Skeletal muscle tissue (tissue), 3 donors: ENCODE measurements at regions not wholly inside any gene's neighbourhood (a gene's known extent, or its start where the extent isn't known, plus 50 kb on each side); places are given as distances from the start of the nearest gene placed in this dataset.

Experiments
- H3K27ac ChIP-seq: one replicate; pipeline ENCODE4 v1.7.0; 2013; ENCODE audit warnings: mild to moderate bottlenecking, low read depth, low read length, inconsistent platforms
- H3K27me3 ChIP-seq, 3 donors: one replicate each; pipeline ENCODE4 v1.7.0; 2013; ENCODE audit warnings: low read length in 3 of 3; ENCODE audit not compliant: control insufficient read depth in 3 of 3, insufficient read depth in 3 of 3
- H3K36me3 ChIP-seq, 3 donors: one replicate each; pipeline ENCODE4 v1.7.0; 2013; ENCODE audit warnings: low read length in 3 of 3; ENCODE audit not compliant: control insufficient read depth in 3 of 3, insufficient read depth in 3 of 3
- H3K4me1 ChIP-seq, 3 donors: one replicate each; pipeline ENCODE4 v1.7.0; 2013; ENCODE audit warnings: low read length in 3 of 3, mild to moderate bottlenecking in 3 of 3; ENCODE audit not compliant: control insufficient read depth in 3 of 3, insufficient read depth in 3 of 3
- H3K4me3 ChIP-seq, 3 donors: one replicate each; pipeline ENCODE4 v1.7.0; 2013; ENCODE audit warnings: low read length in 3 of 3
- H3K9ac ChIP-seq, 3 donors: one replicate each; pipeline ENCODE4 v1.7.0; 2013; ENCODE audit warnings: low read length in 3 of 3, mild to moderate bottlenecking in 3 of 3, moderate library complexity in 2 of 3, low read depth in 1 of 3
- H3K9me3 ChIP-seq, 3 donors: one replicate each; pipeline ENCODE4 v1.7.0; 2013; ENCODE audit warnings: low read length in 3 of 3; ENCODE audit not compliant: control insufficient read depth in 3 of 3
- donor health status: Osteomylitis.

DNA sequence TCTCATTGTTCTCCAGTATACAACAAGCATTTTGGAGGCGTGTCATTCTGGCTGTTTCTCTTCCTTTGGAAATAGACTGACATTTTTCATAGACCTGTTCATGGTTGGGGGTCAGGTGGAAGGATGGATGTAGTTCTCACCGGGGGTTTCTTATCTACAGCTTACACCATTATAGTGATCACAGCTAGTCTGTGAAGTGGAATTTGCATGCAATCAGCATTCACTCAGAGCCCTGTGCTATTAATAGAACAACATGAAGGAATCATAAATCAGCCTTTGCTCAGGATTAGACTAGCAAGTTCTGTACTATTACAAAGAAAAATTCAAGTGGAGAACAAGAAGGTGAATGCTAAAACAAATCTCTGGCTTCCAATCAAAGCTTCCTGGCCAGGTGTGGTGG, 132.6 kb upstream of the PUDP start:
- Histone ChIP-seq H3K9ac (no peak overlapping the region), H3K27me3 (no peaks in the 10 kb centered on the region), H3K4me1 (peaks cover 0 to 11% (median 0%) of the 10 kb centered on the region in 3 donors), H3K9me3 (no peaks in the 10 kb centered on the region), H3K4me3 (no peak overlapping the region), H3K27ac (no peak overlapping the region), H3K36me3 (no peaks in the 10 kb centered on the region)

DNA sequence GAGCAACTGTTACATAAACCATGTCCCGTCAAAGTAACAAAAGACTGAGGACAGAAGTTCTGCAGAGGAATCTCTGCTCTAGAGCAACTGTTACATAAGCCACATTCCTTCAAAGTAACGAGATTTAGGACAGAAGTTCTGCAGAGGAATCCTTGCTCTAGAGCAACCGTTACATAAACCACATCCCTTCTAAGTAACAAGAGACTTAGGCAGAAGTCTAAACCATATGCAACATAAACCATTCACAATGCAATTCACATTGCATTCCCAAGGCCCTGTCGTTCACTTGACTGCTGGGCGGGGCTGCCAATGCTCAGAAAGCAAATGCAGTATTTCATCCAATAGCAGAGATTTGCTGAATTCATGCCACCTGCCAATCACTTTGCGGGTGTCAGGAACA, 124.4 kb upstream of the PUDP start:
- no peaks in the 10 kb centered on the region for H3K27me3 ChIP-seq
- H3K9me3 ChIP-seq = no peaks in the 10 kb centered on the region
- no peak overlapping the region for H3K27ac ChIP-seq
- H3K9ac ChIP-seq = no peak overlapping the region
- no peaks in the 10 kb centered on the region for H3K4me1 ChIP-seq
- H3K4me3 ChIP-seq = no peak overlapping the region
- H3K36me3 ChIP-seq = no peaks in the 10 kb centered on the region

DNA sequence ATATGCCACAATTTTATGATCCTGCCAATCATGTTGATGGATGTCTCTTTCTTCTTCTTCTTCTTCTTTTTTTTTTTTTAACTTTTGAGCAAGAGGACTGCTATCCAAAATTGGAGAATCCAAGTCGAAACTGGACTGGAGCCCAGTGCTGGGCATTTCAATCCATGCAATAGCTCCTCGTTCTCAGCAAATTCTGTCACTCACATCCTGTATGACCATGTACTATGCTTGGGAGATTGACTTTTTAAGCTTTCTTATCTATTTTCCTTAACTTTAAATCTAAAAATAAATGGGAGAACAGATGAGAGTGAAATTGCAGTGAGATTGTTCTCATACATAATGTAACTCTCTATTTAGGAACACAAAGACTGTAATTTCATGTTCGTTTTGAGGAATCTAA, 123.0 kb upstream of the PUDP start:
- Histone ChIP-seq H3K27ac (no peak overlapping the region), H3K9ac (no peak overlapping the region), H3K4me1 (no peaks in the 10 kb centered on the region), H3K27me3 (no peaks in the 10 kb centered on the region), H3K36me3 (no peaks in the 10 kb centered on the region), H3K9me3 (no peaks in the 10 kb centered on the region), H3K4me3 (no peak overlapping the region)

DNA sequence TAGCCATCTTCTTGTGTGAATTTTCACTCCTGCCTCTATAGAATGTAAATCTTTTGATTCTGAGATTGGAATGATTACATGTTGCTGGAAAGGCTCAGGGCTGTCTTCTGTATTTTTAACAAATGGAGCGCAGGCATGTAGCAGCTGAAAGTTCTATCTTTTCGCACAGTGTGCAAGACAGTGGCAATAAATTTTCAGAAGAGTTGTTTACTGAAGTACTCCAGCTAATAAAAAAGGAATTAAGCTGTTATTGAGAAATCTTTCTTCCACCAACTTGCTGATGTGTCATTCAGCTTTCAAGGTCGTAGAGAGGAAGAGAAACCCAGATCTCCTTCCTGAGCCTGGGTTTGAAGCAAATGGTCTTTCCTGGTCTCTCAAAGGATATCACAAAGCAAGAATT, 122.0 kb upstream of the PUDP start:
- H3K9me3 ChIP-seq = no peaks in the 10 kb centered on the region
- H3K4me1 ChIP-seq = no peaks in the 10 kb centered on the region
- no peaks in the 10 kb centered on the region for H3K27me3 ChIP-seq
- no peak overlapping the region for H3K4me3 ChIP-seq
- H3K27ac ChIP-seq = no peak overlapping the region
- H3K36me3 ChIP-seq = no peaks in the 10 kb centered on the region
- no peak overlapping the region for H3K9ac ChIP-seq

DNA sequence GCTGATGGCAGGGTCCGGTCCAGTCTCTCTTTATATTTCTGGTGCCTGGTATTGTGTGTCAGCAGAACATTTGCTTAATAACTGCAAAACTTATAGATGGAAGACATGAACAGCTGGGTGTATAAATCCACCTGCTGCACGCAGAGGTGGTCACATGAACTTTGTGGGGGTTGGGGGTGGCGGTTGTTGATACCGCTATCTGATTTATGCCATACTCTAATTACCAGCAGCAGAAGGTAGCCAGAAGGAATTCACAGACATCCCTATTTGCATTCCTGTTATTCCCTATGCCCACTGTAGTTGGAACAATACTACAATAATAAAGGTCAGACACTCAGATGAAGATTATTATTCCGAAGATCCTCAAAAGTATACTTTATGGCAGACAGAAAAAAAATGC, 121.6 kb upstream of the PUDP start:
- Histone ChIP-seq H3K4me3 (no peak overlapping the region), H3K9me3 (no peaks in the 10 kb centered on the region), H3K27me3 (no peaks in the 10 kb centered on the region), H3K9ac (no peak overlapping the region), H3K27ac (no peak overlapping the region), H3K4me1 (no peaks in the 10 kb centered on the region), H3K36me3 (no peaks in the 10 kb centered on the region)

DNA sequence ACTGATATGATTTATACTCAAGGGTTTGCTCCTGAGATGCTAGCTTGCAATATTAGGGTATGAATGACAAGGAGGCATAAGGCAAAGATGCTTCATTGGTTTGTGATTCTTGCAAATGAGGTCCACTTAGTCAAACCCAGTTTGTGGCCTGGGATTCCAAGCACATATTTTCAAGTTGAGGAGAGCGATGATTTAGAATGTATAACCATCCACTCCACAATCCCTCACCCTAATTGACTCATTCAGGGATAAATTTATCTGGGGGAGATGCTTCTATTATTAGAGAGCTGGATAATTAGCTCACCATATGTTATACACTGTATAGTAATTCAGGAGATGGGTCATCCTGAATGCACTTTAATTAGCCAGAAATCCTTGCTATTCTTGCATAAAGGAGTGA, 118.3 kb upstream of the PUDP start:
- Histone ChIP-seq H3K4me1 (no peaks in the 10 kb centered on the region), H3K4me3 (no peak overlapping the region), H3K9ac (no peak overlapping the region), H3K27me3 (no peaks in the 10 kb centered on the region), H3K36me3 (no peaks in the 10 kb centered on the region), H3K9me3 (no peaks in the 10 kb centered on the region), H3K27ac (no peak overlapping the region)

DNA sequence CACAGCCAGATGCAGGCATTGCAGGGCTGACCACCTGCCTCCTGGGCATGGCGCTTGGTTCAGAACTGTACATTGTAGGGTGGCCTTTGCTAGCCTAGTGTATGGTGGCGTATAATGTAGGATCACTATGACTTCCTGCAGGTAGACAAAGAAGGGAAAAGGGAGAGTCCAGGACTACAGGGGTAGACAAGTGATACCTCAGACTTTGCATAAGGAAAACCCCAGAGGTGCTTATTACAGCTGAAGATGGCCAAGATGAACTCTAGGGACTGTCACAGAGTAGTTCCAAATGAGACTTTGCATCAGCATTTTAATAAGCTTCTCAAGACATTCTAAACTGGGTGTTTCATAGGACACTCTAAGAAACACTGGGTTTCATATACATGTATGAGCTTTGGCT, 116.4 kb upstream of the PUDP start:
- Histone ChIP-seq H3K9me3 (no peaks in the 10 kb centered on the region), H3K4me3 (no peak overlapping the region), H3K36me3 (peaks cover 0 to 2% (median 0%) of the 10 kb centered on the region in 3 donors), H3K4me1 (no peaks in the 10 kb centered on the region), H3K9ac (no peak overlapping the region), H3K27me3 (no peaks in the 10 kb centered on the region), H3K27ac (no peak overlapping the region)

DNA sequence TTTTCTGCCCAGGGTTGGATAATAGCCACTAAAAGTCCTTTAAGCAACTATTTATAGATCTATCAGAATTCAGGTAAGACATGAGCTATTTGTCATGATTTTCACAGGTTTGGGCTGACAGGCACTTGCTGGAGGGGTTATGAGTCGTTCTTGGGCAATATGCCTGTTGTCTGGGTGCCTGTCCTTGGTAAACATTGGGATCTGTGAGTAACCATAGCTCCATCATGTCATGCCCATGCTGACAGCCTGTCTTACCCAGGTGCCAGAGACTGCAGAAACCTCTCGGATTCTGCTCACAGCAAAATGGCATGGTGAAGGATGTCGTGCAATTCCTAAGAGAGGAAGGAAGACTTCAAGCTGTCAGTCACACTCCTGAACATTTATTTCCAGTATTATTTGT, 116.0 kb upstream of the PUDP start:
- Histone ChIP-seq H3K9ac (no peak overlapping the region), H3K27me3 (no peaks in the 10 kb centered on the region), H3K9me3 (no peaks in the 10 kb centered on the region), H3K27ac (no peak overlapping the region), H3K4me3 (no peak overlapping the region), H3K4me1 (no peaks in the 10 kb centered on the region), H3K36me3 (peaks cover 0 to 6% (median 0%) of the 10 kb centered on the region in 3 donors)

DNA sequence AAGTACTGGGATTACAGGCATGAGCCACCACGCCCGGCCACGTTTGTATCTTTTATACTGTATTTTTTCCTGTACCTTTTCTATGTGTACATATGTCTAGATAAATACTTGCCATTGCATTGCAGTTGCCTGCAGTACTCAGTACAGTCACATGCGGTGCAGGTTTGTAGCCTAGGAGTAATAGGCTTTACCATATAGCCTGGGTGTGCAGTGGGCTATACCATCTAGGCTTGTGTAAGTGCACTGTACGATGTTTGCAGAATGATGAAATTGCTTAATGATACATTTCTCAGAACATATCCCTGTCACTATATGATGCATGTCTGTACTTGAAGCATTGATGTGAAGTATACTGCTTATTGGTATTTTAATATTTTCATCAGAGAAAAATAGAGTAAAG, 115.4 kb upstream of the PUDP start:
- H3K4me1 ChIP-seq = no peaks in the 10 kb centered on the region
- H3K27ac ChIP-seq = no peak overlapping the region
- no peak overlapping the region for H3K9ac ChIP-seq
- H3K9me3 ChIP-seq = no peaks in the 10 kb centered on the region
- no peaks in the 10 kb centered on the region for H3K27me3 ChIP-seq
- no peak overlapping the region for H3K4me3 ChIP-seq
- H3K36me3 ChIP-seq = peaks cover 0 to 6% (median 0%) of the 10 kb centered on the region in 3 donors

DNA sequence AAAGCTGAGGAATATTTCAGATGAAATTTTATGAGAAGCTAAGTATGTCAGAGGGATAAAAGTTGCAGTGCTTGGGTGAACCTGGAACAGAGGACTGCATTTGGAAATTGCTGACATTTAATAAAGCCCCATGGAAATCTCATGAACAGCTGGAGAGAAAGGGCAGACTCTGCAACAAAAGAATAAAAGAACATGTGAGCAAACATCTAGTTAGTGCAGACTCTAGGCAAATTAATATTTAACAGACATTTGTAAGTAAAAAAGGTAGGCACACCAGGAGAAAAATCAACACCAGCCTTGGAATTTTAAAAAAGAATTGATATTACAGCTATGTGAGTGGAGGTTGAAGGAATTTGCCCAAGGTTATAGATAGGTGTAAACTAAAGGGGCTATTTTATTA, 114.6 kb upstream of the PUDP start:
- no peaks in the 10 kb centered on the region for H3K9me3 ChIP-seq
- no peaks in the 10 kb centered on the region for H3K27me3 ChIP-seq
- peaks cover 0 to 7% (median 0%) of the 10 kb centered on the region in 3 donors for H3K36me3 ChIP-seq
- no peak overlapping the region for H3K9ac ChIP-seq
- no peaks in the 10 kb centered on the region for H3K4me1 ChIP-seq
- H3K4me3 ChIP-seq = no peak overlapping the region
- no peak overlapping the region for H3K27ac ChIP-seq
